ENCODE measurements at regions not wholly inside any gene's neighbourhood (a gene's known extent, or its start where the extent isn't known, plus 50 kb on each side); places are given as distances from the start of the nearest gene placed in this dataset.
"Not testable (repeated sequence)": the region's sequence is repeated elsewhere in the genome, so short reads cannot be mapped to it uniquely, and the experiment has no call there.

DNA sequence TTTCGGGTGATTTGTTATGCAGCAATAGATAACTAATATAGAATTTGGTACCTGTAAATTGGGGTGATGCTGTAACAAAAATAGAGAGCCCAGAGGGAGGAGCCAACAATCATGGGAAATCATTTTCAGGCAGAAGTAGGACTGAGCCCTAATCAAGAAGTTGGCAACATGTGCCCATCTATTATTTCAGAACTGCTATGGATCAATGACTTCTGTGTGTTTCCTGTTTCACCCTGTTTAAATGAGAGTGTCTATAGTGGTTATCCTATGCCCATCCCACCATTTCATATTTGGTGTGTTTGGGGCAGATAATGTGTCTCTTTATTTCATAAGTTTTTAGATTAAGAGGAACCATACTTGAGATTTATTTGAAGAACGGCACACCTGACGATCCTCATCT is 330.8 kb upstream of the CITED2 start:
- no peak for DNase-seq

GRCh38 chr6:139703780-139704179 is 329.3 kb upstream of the CITED2 start:
- DNase-seq, result no peak

DNA sequence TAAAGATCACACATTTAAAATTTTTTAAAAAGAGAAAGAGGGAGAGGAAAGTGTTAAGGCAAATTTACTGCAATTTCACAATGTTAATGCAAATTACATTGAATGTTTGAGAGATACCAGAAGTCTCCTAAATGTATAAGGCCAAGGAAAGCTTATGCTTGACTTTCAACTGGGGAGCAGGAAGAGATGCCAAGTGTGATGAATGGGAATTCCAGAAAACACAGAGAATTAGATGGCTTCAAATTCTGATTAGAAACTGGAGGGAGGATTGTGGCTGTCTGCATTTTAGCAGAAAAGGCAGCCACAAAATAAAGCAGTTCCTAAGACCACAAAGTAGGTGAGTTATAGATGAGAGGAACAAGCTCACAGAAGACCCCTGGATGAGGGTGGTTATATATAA is 328.3 kb upstream of the CITED2 start:
- no peak for DNase-seq

DNA sequence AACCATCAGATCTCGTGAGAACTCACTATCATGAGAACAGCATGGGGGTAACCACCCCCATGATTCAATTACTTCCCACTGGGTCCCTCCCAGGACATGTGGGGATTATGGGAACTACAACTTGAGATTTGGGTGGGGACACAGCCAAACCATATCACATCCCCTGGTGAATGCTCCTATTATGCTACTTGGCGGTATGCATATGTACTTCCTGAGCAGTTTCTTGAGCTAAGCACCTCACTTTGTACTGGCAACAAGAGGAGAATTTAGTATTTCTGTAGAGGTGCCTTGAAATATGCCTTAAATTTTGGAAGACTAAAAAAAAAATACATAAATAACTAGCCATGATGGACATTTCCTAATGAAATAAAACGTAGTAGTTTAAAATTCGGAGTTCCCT is 327.2 kb upstream of the CITED2 start:
- no peak for DNase-seq

GRCh38 chr6:139701003-139701402 is 326.6 kb upstream of the CITED2 start:
- DNase-seq, result no peak

DNA sequence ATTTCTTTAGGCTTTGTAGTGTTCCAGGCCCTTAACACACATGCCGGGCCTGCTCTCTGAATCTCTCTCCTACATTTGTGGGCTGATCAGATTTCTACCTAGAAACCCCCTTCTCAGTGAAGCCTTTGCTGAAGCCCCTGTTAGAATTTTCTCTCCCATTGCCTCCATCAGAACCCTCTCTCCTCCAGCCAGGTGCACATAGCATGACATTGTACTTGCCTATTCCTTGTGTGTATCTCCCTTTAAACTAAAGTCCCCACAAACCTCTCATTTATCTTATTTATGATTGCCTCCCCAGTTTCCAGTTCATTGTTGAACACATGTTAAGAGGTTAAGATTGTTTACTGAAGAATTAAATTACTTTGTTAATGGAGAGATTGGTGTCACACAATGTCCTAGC is 325.5 kb upstream of the CITED2 start:
- DNase-seq, result no peak

DNA sequence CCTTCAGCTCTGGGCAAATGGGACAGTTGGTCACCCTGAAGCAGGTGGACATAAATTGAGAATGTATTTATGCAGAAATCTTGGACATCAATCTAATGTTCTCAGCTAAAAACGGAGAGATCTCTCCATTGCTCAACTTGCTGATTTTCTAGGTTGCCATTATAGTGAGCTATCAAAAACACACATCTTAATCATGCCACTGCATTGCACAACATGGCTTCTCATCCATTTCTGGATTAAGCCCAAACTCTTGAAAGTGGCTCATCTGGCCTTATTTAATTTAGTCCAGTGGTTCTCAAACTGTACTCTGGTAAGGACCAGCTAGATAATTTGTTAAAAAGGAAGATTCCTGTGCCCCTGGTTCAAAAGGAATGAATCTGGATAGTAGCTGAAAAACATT is 324.9 kb upstream of the CITED2 start:
- DNase-seq, result no peak

DNA sequence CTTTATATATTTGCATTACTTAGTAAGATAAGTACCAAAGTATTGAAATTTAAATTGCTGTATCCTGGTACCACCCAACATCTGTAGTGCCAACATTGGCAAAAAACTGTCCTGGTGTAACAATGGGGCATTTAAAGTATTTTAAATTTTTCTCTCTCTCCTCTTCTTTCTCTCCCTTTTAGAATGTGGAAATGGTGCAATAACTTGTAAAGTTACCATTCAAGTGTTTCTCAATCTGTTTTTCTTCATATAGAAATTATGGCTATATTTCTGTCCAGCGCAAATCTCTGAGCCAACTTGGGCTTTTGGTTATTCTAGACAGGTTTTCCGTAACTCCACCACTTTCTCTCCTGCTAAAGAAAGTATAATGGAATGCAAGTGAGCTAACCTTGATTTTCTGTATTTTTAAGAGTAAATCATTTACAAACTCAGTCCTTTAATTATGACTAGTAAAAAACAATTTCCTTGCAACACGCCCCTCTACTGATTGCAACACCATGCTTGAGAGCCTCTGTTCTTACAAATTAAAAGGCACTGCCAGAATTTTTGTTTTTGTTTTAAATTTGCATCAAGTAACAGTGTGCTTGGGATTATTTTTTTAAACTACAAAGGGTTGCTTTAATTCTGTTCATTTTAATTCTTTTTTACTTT is 324.2 kb upstream of the CITED2 start:
- DNase-seq, result no peak

DNA sequence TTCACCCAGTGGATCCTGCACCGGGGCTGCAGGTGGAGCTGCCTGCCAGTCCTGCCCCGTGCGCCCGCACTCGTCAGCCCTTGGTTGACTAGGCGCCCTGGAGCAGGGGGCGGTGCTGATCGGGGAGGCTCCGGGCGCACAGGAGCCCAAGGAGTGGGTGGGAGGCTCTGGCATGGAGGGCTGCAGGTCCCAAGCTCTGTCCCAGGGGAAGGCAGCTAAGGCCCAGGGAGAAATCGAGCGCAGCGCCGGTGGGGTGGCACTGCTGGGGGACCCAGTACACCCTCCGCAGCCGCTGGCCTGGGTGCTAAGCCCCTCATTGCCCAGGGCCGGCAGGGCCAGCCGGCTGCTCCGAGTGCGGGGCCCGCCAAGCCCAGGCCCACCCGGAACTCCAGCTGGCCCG is 323.4 kb upstream of the CITED2 start:
- not testable (repeated sequence) for DNase-seq

DNA sequence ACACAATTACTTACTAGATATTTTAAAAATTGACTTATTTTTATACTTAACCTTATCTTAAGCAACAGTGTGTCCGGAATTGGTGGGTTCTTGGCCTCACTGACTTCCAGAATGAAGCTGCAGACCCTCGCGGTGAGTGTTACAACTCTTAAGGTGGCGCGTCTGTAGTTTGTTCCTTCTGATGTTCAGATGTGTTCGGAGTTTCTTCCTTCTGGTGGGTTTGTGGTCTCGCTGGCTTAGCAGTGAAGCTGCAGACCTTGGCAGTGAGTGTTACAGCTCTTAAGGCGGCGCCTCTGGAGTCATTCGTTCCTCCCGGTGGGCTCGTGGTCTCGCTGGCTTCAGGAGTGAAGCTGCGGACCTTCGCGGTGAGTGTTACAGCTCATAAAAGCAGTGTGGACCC is 322.5 kb upstream of the CITED2 start:
- DNase-seq, result not testable (repeated sequence)

- no peak for DNase-seq
Measured at GRCh38 chr6:139695361-139695760, 320.9 kb upstream of the CITED2 start.

GRCh38 chr6:139693735-139694134 is 319.3 kb upstream of the CITED2 start:
- no peak for DNase-seq

GRCh38 chr6:139690007-139690406 is 315.6 kb upstream of the CITED2 start:
- DNase-seq, result no peak

- no peak for DNase-seq
Measured at GRCh38 chr6:139687055-139687454, 312.6 kb upstream of the CITED2 start.

DNA sequence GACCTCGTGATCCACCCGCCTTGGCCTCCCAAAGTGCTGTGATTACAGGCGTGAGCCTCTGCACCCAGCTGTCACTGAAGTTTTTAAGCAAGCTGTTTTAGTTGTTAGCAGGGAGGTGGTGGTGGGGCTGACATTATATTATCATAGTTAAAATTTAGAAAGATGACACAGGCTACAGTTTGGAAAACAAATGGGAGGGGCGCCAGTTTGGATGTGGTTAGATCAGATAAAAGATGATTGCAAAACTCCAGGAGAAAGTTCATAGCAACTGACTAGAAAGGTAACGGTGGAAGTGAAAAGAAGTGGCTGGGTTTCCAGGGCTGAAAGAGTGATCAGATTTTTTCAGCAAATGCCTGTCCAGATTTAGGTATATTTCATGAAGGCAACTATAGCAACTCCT is 311.9 kb upstream of the CITED2 start:
- no peak for DNase-seq

- no peak for DNase-seq
Measured at GRCh38 chr6:139685009-139685408, 310.6 kb upstream of the CITED2 start.

- no peak for DNase-seq
Measured at GRCh38 chr6:139680819-139681218, 306.4 kb upstream of the CITED2 start.

DNA sequence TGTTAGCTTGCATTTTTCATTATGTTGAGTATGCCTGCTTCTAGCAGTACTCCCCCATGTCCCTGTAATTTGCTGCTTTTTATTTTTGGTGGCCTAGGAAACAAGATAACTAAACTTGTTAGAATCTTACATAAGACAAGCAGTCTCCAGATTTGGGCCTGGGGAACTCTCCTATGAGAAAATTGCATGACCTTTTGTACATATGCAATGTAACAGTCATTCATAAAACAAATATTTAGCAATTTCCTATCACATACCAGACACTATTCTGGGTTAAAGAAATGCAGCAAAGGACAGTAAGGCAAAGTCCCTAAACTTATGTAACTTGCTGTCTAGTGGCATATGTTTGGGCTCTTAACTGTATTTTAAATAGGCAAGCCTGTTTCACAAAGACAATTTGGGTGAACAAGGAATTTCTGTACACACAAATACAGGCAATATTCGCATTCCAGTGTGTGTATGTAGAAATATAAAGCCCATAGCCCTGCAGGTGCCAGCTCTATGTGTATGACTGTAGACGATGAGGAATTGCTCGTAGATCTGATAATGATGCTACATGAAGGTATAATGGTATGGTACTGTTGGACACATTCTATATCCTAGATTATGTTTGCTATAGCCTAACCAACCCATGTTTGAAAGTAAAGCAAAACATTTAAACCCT is 305.2 kb upstream of the CITED2 start:
- no peak for DNase-seq

- DNase-seq, result no peak
Measured at GRCh38 chr6:139676718-139677117, 302.3 kb upstream of the CITED2 start.

DNA sequence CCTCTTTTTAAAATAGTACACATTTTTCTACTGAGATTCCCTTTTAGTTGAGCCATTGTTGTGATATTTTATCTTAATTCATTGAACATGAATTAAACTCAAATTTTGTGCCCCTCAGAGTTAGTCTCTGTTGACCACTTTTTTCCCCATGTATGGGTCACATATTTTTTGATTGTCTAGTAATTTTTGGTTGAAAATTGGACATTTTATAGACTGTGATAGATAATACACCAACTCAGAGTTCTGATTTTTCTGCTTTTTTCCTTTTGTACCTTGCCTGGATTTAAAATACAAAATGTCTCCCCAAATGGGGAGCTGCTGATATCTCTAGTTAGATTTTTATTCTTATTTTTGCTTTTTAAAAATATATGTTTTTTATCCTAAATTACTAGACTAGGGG is 291.8 kb upstream of the CITED2 start:
- DNase-seq, result no peak

- DNase-seq, result no peak
Measured at GRCh38 chr6:139663996-139664395, 289.5 kb upstream of the CITED2 start.

DNA sequence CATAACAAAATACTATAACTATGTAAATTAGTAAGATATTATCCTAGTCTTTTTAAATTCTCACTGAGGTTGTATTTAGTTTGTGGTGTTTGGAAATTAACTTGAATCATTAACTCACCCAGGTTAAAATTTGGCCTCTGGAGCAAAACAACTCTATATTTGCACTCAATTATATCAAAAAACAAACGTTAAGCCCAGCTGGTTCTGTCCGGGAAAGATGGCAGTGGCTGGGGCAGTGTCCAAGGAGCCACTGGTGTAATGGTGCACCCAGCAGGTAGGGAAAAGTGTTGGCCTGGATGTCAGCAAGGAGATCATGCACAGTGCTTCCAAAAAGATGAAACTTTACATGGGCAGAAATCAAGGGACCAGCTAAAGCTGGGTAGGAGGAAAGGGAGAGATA is 285.3 kb upstream of the CITED2 start:
- DNase-seq, result no peak

GRCh38 chr6:139659196-139659595 is 284.7 kb upstream of the CITED2 start:
- no peak for DNase-seq

GRCh38 chr6:139657119-139657518 is 282.7 kb upstream of the CITED2 start:
- DNase-seq, result no peak
